B cell (primary cell): ENCODE measurements at regions not wholly inside any gene's neighbourhood (a gene's known extent, or its start where the extent isn't known, plus 50 kb on each side); places are given as distances from the start of the nearest gene placed in this dataset.

Experiments used
- ATAC-seq: fragments of 200-7000 bp; cut with Tn5 transposase; one replicate; pipeline ENCODE4 v1.10.0; 2021; ENCODE audit warnings: low read depth, mild to moderate bottlenecking, moderate number of reproducible peaks, moderate library complexity
- CTCF ChIA-PET: fragments of 350-600 bp; sonication (Branson Sonifier 250); formaldehyde crosslinking; loops from one replicate; lab custom pipeline; 2021; ENCODE audit warnings: antibody characterized with exemption, inconsistent platforms; lab: Charles Lee
- POLR2A ChIA-PET: fragments of 350-600 bp; sonication (Branson Sonifier 250); formaldehyde crosslinking; loops from one replicate; lab custom pipeline; 2021; ENCODE audit warnings: antibody characterized with exemption; lab: Charles Lee
- DNase-seq: peaks from one replicate; pipeline ENCODE4 v3.0.0; 2013
- H2AFZ ChIP-seq: 2 replicates; pipeline ENCODE4 v1.6.1; 2012; ENCODE audit warnings: mild to moderate bottlenecking, low read depth, low read length; ENCODE audit not compliant: insufficient read depth, poor library complexity, severe bottlenecking
- H3K27ac ChIP-seq, 2 donors: 1 replicate in 1 of 2; 2 replicates in 1 of 2; pipeline ENCODE4 v1.5.1; 2012 to 2013; ENCODE audit warnings: low read length in 2 of 2, mild to moderate bottlenecking in 2 of 2, moderate library complexity in 1 of 2
- H3K27me3 ChIP-seq, 4 experiments: fragments of 200-600 bp in 1 of 4; sonication (generic) in 1 of 4; replicated peaks in 1 of 4; 1 replicate in 2 of 4; 2 replicates in 2 of 4; pipeline versions ENCODE4 v1.6.1 to v1.7.0; 2013 to 2016; ENCODE audit warnings: low read length in 3 of 4, mild to moderate bottlenecking in 2 of 4, mixed read lengths in 1 of 4, moderate library complexity in 1 of 4; ENCODE audit not compliant: insufficient read depth in 4 of 4, control insufficient read depth in 3 of 4; ENCODE audit errors: control extremely low read depth in 1 of 4
- H3K36me3 ChIP-seq, 2 experiments: replicated peaks in 1 of 2; 1 replicate in 1 of 2; 2 replicates in 1 of 2; pipeline versions ENCODE4 v1.6.1 to v1.7.1; 2013; ENCODE audit warnings: low read length in 1 of 2; ENCODE audit not compliant: insufficient read depth in 2 of 2, control insufficient read depth in 1 of 2; ENCODE audit errors: control extremely low read depth in 1 of 2, extremely low read depth in 1 of 2
- H3K4me1 ChIP-seq, 2 donors: fragments of 200-600 bp in 1 of 2; sonication (generic) in 1 of 2; 1 replicate in 1 of 2; 2 replicates in 1 of 2; pipeline versions ENCODE4 v1.5.1 to v1.6.1; 2013 to 2017; ENCODE audit warnings: low read length in 2 of 2; ENCODE audit not compliant: control insufficient read depth in 2 of 2, insufficient read depth in 2 of 2
- H3K4me2 ChIP-seq: replicated peaks from 2 replicates; pipeline ENCODE3; 2012; ENCODE audit warnings: mild to moderate bottlenecking, low read depth, low read length; ENCODE audit not compliant: poor library complexity, severe bottlenecking
- H3K4me3 ChIP-seq, 5 experiments: fragments of 200-600 bp in 1 of 5; sonication (generic) in 1 of 5; 1 replicate in 3 of 5; 2 replicates in 2 of 5; pipeline versions ENCODE4 v1.5.1 to v1.7.0; 2011 to 2016; ENCODE audit warnings: low read length in 4 of 5, mild to moderate bottlenecking in 4 of 5, low read depth in 2 of 5, control low read depth in 1 of 5, moderate library complexity in 1 of 5; ENCODE audit not compliant: insufficient read depth in 1 of 5; ENCODE audit errors: control extremely low read depth in 1 of 5, extremely low read depth in 1 of 5
- H3K79me2 ChIP-seq: fragments of 200-600 bp; sonication (generic); one replicate; pipeline ENCODE4 v1.6.0; 2016; ENCODE audit warnings: low read length; ENCODE audit not compliant: control insufficient read depth, insufficient read depth
- H3K9ac ChIP-seq: fragments of 200-600 bp; sonication (generic); 2 replicates; pipeline ENCODE4 v1.6.1; 2017; ENCODE audit warnings: mild to moderate bottlenecking, low read length, moderate library complexity
- H3K9me3 ChIP-seq, 3 donors: one replicate each; pipeline versions ENCODE4 v1.6.1 to v1.7.1; 2013; ENCODE audit warnings: low read length in 2 of 3; ENCODE audit not compliant: control insufficient read depth in 2 of 3, insufficient read depth in 1 of 3; ENCODE audit errors: control extremely low read depth in 1 of 3
- H4K20me1 ChIP-seq: 2 replicates; pipeline ENCODE4 v1.6.0; 2012; ENCODE audit warnings: mild to moderate bottlenecking, low read length; ENCODE audit not compliant: insufficient read depth, control insufficient read depth, poor library complexity, severe bottlenecking
- H3K27ac Mint-ChIP-seq: one replicate; pipeline ENCODE4 v1.8.0; 2021; ENCODE audit warnings: mixed read lengths
- H3K27me3 Mint-ChIP-seq: one replicate; pipeline ENCODE4 v1.8.0; 2021; ENCODE audit warnings: mixed read lengths
- H3K4me1 Mint-ChIP-seq: one replicate; pipeline ENCODE4 v1.8.0; 2021; ENCODE audit warnings: mixed read lengths
- H3K4me3 Mint-ChIP-seq: one replicate; pipeline ENCODE4 v1.8.0; 2021; ENCODE audit warnings: mixed read lengths
- H3K9me3 Mint-ChIP-seq: one replicate; pipeline ENCODE4 v1.8.0; 2022; ENCODE audit warnings: mixed read lengths; ENCODE audit not compliant: insufficient read depth
- CTCF ChIP-seq: fragments of 200-600 bp; IDR thresholded peaks from one replicate; pipeline ENCODE4 v1.8.0; 2022; ENCODE audit warnings: antibody characterized with exemption, mild to moderate bottlenecking
- EZH2 ChIP-seq: IDR thresholded peaks from 2 replicates; pipeline ENCODE4 v1.6.1; 2012; ENCODE audit warnings: borderline replicate concordance, low read depth, mild to moderate bottlenecking, moderate library complexity, low read length; ENCODE audit not compliant: insufficient read depth, poor library complexity, severe bottlenecking
- WGBS: methylation state at CpG from one replicate; pipeline ENCODE4 v1.1.5; 2013; ENCODE audit warnings: missing lambda C conversion rate; ENCODE audit not compliant: insufficient coverage; 5-methylcytosine and 5-hydroxymethylcytosine counted together
- intact Hi-C: fragments of 100-400 bp; cut with micrococcal nuclease; formaldehyde crosslinking; loops from one replicate; pipeline ENCODE4 v1.10.0; 2022

GRCh38 chr9:134517069-134517680, 124.4 kb upstream of the COL5A1 start:
- ChIA-PET POLR2A (no interaction called here), CTCF (no interaction called here)
- intact Hi-C loops: no loop called here
- Histone ChIP-seq H3K4me3 (no peak overlapping the region), H3K27me3 (no peaks in the 10 kb centered on the region), H4K20me1 (no peaks in the 10 kb centered on the region), H3K9ac (no peak overlapping the region), H3K4me2 (no peak overlapping the region), H2AFZ (no peak overlapping the region), H3K4me1 (no peaks in the 10 kb centered on the region), H3K36me3 (no peaks in the 10 kb centered on the region), H3K79me2 (no peaks in the 10 kb centered on the region), H3K9me3 (peaks cover 0 to 20% (median 0%) of the 10 kb centered on the region in 3 donors), H3K27ac (no peak overlapping the region)
- DNase-seq (no peak), ATAC-seq (no peak)
- WGBS: 95% methylated on average over 16 of the region's 18 CpGs
- Mint-ChIP-seq H3K4me3 (no peak overlapping the region), H3K27ac (no peak overlapping the region), H3K27me3 (peaks cover 12% of the 10 kb centered on the region), H3K9me3 (no peaks in the 10 kb centered on the region), H3K4me1 (no peaks in the 10 kb centered on the region)
- TF ChIP-seq EZH2 (no peak), CTCF (no peak)

GRCh38 chr9:134518004-134518606, 123.5 kb upstream of the COL5A1 start:
- H2AFZ ChIP-seq: no peak overlapping the region
- no peak overlapping the region for H3K4me3 Mint-ChIP-seq
- H3K4me2 ChIP-seq: no peak overlapping the region
- H3K79me2 ChIP-seq: no peaks in the 10 kb centered on the region
- H3K27ac Mint-ChIP-seq: no peak overlapping the region
- peaks cover 9% of the 10 kb centered on the region for H3K27me3 Mint-ChIP-seq
- no peak overlapping the region for H3K9ac ChIP-seq
- no peak for ATAC-seq
- no peaks in the 10 kb centered on the region for H3K4me1 Mint-ChIP-seq
- WGBS: 91% methylated on average over 26 of the region's 28 CpGs
- H3K4me3 ChIP-seq: no peak overlapping the region
- no peak for TF ChIP-seq CTCF
- no peak for TF ChIP-seq EZH2
- H4K20me1 ChIP-seq: no peaks in the 10 kb centered on the region
- ChIA-PET CTCF (no interaction called here), POLR2A (no interaction called here)
- no peak overlapping the region for H3K27ac ChIP-seq
- H3K27me3 ChIP-seq: no peaks in the 10 kb centered on the region
- H3K4me1 ChIP-seq: no peaks in the 10 kb centered on the region
- H3K9me3 Mint-ChIP-seq: no peaks in the 10 kb centered on the region
- intact Hi-C loops: no loop called here
- no peaks in the 10 kb centered on the region for H3K36me3 ChIP-seq
- no peak for DNase-seq
- peaks cover 0 to 20% (median 0%) of the 10 kb centered on the region in 3 donors for H3K9me3 ChIP-seq
